K562 (cell line): ENCODE measurements at regions not wholly inside any gene's neighbourhood (a gene's known extent, or its start where the extent isn't known, plus 50 kb on each side); places are given as distances from the start of the nearest gene placed in this dataset.
"Not testable (repeated sequence)": the region's sequence is repeated elsewhere in the genome, so short reads cannot be mapped to it uniquely, and the experiment has no call there.

Experiments
- ATAC-seq: fragments of 200-7000 bp; cut with Tn5 transposase; 3 replicates; pipeline ENCODE4 v1.9.1; 2020; ENCODE audit warnings: moderate library complexity
- BruUV-seq: library from RNA; stranded (reverse); fragments of 400-500 nt; replicated peaks from 2 replicates; lab custom pipeline; 2021; lab: Mats Ljungman, UMichigan
- CTCF ChIA-PET: fragments of 300-600 bp; formaldehyde crosslinking; extraction: SDS; loops from one replicate; lab custom pipeline; 2021; ENCODE audit warnings: low intra/inter-chr PET ratio; lab: Yijun Ruan, JAX
- POLR2A ChIA-PET: fragments of 300-600, 350-650 bp; sonication (Branson Sonifier 250); formaldehyde crosslinking; extraction: SDS; loops from one replicate; lab custom pipeline; 2021; ENCODE audit warnings: antibody characterized with exemption, inconsistent platforms; lab: Yijun Ruan, JAX
- DNase-seq, 4 experiments: peaks; one replicate each; pipeline versions ENCODE4 v3.0.0 to v3.0.0-alpha.2; 2011 to 2018; ENCODE audit warnings: low spot score in 3 of 4, mixed read lengths in 3 of 4; ENCODE audit errors: extremely low read depth in 1 of 4
- FAIRE-seq: peaks from 2 replicates; lab custom pipeline; 2011; peaks lifted over from hg19 to GRCh38; lab: Jason Lieb, UNC
- H2AFZ ChIP-seq: 2 replicates; pipeline ENCODE4 v1.6.0; 2011; ENCODE audit warnings: low read depth, low read length, control low read depth, inconsistent platforms
- H3K27ac ChIP-seq: fragments of 200-600 bp; 3 replicates; pipeline ENCODE4 v1.8.0; 2011; ENCODE audit warnings: low read depth, mild to moderate bottlenecking, control low read depth, inconsistent platforms, low read length, moderate library complexity, mixed read lengths; ENCODE audit errors: extremely low read depth
- H3K27me3 ChIP-seq, 2 experiments: fragments of 300-600 bp in 1 of 2; 2 replicates in 1 of 2; 3 replicates in 1 of 2; pipeline versions ENCODE4 v1.6.0 to v1.8.0; 2011; ENCODE audit warnings: inconsistent platforms in 2 of 2, low read length in 2 of 2, mild to moderate bottlenecking in 1 of 2, mixed read lengths in 1 of 2, moderate library complexity in 1 of 2; ENCODE audit not compliant: control insufficient read depth in 2 of 2, insufficient read depth in 2 of 2
- H3K36me3 ChIP-seq: fragments of 300-600 bp; 3 replicates; pipeline ENCODE4 v1.8.0; 2011; ENCODE audit warnings: mild to moderate bottlenecking, low read length, inconsistent platforms; ENCODE audit not compliant: control insufficient read depth, insufficient read depth
- H3K4me1 ChIP-seq, 2 experiments: fragments of 200-600 bp in 1 of 2; replicated peaks in 1 of 2; 2 replicates in 1 of 2; 3 replicates in 1 of 2; pipeline versions ENCODE4 v1.5.1 to v1.8.0; 2011; ENCODE audit warnings: inconsistent platforms in 2 of 2, low read length in 2 of 2, mild to moderate bottlenecking in 1 of 2, mixed read lengths in 1 of 2, moderate library complexity in 1 of 2; ENCODE audit not compliant: control insufficient read depth in 2 of 2, insufficient read depth in 2 of 2
- H3K4me2 ChIP-seq: 2 replicates; pipeline ENCODE4 v1.6.1; 2011; ENCODE audit warnings: low read length, control low read depth, inconsistent platforms, mixed read lengths; ENCODE audit not compliant: insufficient read depth
- H3K4me3 ChIP-seq: fragments of 200-600 bp; sonication (generic), shearing (Covaris generic); 2 replicates; pipeline ENCODE4 v1.5.1; 2016; ENCODE audit warnings: control low read depth, inconsistent platforms
- H3K79me2 ChIP-seq: fragments of 200-600 bp; 3 replicates; pipeline ENCODE4 v1.8.0; 2011; ENCODE audit warnings: low read length, inconsistent platforms; ENCODE audit not compliant: control insufficient read depth, insufficient read depth
- H3K9ac ChIP-seq, 2 experiments: 2 replicates each; pipeline versions ENCODE4 v1.6.0 to v1.6.1; 2011; ENCODE audit warnings: low read depth in 2 of 2, low read length in 2 of 2, control low read depth in 1 of 2, inconsistent platforms in 1 of 2, mild to moderate bottlenecking in 1 of 2, mixed read lengths in 1 of 2; ENCODE audit not compliant: insufficient read depth in 1 of 2
- H3K9me1 ChIP-seq: one replicate; pipeline ENCODE4 v1.6.0; 2011; ENCODE audit warnings: inconsistent platforms, mild to moderate bottlenecking, low read length, moderate library complexity; ENCODE audit not compliant: control insufficient read depth, insufficient read depth
- H3K9me3 ChIP-seq: replicated peaks from 2 replicates; pipeline ENCODE4 v1.5.1; 2011; ENCODE audit warnings: low read depth, low read length, inconsistent platforms; ENCODE audit not compliant: control insufficient read depth, insufficient read depth
- H4K20me1 ChIP-seq: replicated peaks from 2 replicates; pipeline ENCODE4 v1.6.1; 2011; ENCODE audit warnings: low read length, inconsistent platforms, mixed read lengths; ENCODE audit not compliant: control insufficient read depth, insufficient read depth
- WGBS: fragments of 100-300 bp; shearing (Covaris generic); methylation state at CpG from one replicate; pipeline ENCODE4 v1.1.6; 2016; ENCODE audit warnings: low coverage, mixed read lengths; ENCODE audit not compliant: insufficient coverage; ENCODE audit errors: missing lambda C conversion rate; 5-methylcytosine and 5-hydroxymethylcytosine counted together
- in situ Hi-C: fragments of 300-500 bp; cut with MboI; formaldehyde crosslinking; loops from 4 replicates; pipeline ENCODE4 v1.15.0; 2018; ENCODE audit warnings: inconsistent platforms, mixed read lengths
- intact Hi-C: fragments of 100-400 bp; cut with micrococcal nuclease; formaldehyde crosslinking; loops from 2 replicates; pipeline ENCODE4 v1.14.2; 2022

DNA sequence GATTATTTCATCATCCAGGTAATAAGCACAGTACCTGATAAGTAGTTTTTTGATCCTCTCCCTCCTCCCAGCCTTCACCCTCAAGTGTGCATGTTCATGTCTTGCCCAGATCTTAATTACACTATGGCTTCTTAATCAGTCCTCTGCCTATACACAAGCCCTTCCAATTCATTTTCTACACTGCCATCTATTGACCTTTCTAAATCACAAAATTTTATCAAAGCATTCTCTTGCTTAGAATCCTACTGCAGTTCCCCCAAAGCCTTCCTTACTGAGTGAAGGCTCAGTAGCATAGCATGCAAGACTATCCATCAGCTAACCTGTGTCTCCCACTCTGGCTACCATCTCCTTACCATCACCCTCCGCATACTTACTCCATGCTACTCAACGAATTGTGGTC is 51.3 kb downstream of the ASAH2 start:
- H3K9me1 ChIP-seq, BruUV-seq, H2AFZ ChIP-seq, H3K9ac ChIP-seq, H3K79me2 ChIP-seq, H3K4me2 ChIP-seq, H3K4me3 ChIP-seq, FAIRE-seq, H3K4me1 ChIP-seq, H3K9me3 ChIP-seq, H4K20me1 ChIP-seq, CTCF ChIA-PET, POLR2A ChIA-PET, H3K27ac ChIP-seq, intact Hi-C loops, H3K36me3 ChIP-seq, in situ Hi-C loops, DNase-seq, H3K27me3 ChIP-seq: not testable (repeated sequence)
- 19% methylated on average over 2 of the region's 2 CpGs for WGBS
- ATAC-seq: peak; percentile 69

DNA sequence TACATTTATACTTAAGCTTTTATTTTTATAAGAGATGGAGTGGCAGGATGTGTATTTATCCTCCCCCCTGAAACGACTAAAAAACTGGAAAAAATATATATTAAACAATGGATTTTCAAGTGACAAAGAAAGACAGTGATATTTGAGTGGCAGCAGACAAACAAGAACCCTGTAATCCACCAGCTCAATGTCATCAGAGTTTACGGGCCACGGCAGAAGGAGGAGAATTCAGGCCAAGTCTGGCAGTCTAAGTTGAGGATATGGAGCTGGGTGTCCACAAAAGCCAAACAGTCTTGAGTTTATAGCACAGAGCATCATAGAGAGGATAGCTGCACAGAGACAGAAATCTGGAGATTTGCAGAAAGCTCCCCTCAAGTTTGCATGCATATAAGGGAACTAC is 58.2 kb downstream of the ASAH2 start:
- in situ Hi-C loops: loop anchor here (10.0 kb wide), 1 partner anchor 552 kb away; no protein-coding TSS in a partner anchor
- ATAC-seq: not testable (repeated sequence)

More for the DNA sequence above, 58.2 kb downstream of the ASAH2 start:
- H3K36me3 ChIP-seq, H4K20me1 ChIP-seq, H3K9me3 ChIP-seq, FAIRE-seq, DNase-seq, H3K27me3 ChIP-seq, H3K9me1 ChIP-seq, H3K9ac ChIP-seq, H3K27ac ChIP-seq, H2AFZ ChIP-seq, CTCF ChIA-PET, H3K79me2 ChIP-seq, intact Hi-C loops, BruUV-seq, H3K4me2 ChIP-seq, H3K4me3 ChIP-seq, H3K4me1 ChIP-seq: not testable (repeated sequence)
- POLR2A ChIA-PET: interaction anchor here (1.1 kb wide), 1 partner anchor 10 kb away, joined by 3 read pairs; no protein-coding TSS in a partner anchor
- WGBS: 17% methylated on average over 3 of the region's 3 CpGs
